ENCODE measurements at regions not wholly inside any gene's neighbourhood (a gene's known extent, or its start where the extent isn't known, plus 50 kb on each side); places are given as distances from the start of the nearest gene placed in this dataset.

DNA sequence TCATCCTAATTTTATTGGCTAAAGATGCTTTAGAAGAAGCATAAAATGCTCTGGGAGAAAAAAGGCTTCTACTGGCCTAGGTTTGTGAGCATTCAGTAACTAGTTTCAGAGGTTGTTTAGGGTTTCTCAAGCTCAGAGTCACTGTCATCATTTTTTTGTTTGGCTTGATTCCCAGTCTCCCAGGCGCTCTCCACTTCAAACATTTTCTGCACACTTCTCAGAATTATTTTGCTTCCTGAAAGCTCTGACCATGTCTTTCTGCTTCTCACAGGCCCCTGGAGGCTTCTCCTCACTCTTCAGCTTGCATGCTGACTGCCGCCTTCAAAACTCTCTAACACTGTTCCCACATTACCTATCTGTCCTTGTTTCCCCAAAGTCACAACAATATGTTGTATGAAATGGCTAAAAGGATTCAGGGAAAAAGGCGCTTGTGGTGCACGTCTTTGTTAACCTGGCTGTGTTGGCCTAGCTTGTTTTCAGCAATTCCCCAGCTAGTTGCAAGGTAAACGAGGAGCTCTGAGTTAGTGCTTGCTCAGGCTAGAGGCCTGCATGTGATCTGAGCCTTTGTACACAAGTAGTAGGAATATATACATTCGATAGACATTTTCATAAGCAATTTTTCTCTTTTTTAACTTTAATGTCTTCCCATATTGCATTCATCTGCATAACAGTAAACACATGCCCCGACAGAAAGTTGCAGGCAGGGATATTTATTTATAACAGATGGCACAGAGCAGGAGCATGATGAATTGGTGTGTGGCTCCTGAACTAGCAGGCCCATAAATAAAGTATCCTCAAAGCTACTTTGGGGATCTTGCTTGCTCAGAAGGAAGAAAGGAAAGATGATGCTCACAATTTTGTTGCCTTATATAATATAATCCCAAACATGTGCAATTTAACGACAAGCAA, 129.2 kb upstream of the DPH6 start:
- H3K4me3 ChIP-seq (ENCODE audit: low read depth, low read length), result no peak overlapping the region
- TF ChIP-seq, protein P1, sequence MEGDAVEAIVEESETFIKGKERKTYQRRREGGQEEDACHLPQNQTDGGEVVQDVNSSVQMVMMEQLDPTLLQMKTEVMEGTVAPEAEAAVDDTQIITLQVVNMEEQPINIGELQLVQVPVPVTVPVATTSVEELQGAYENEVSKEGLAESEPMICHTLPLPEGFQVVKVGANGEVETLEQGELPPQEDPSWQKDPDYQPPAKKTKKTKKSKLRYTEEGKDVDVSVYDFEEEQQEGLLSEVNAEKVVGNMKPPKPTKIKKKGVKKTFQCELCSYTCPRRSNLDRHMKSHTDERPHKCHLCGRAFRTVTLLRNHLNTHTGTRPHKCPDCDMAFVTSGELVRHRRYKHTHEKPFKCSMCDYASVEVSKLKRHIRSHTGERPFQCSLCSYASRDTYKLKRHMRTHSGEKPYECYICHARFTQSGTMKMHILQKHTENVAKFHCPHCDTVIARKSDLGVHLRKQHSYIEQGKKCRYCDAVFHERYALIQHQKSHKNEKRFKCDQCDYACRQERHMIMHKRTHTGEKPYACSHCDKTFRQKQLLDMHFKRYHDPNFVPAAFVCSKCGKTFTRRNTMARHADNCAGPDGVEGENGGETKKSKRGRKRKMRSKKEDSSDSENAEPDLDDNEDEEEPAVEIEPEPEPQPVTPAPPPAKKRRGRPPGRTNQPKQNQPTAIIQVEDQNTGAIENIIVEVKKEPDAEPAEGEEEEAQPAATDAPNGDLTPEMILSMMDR (IDR thresholded peaks at IDR 0.05; ENCODE audit: low read depth, low read length, missing control alignments), result no peak
- in situ Hi-C loops (cut with HindIII; ENCODE audit: low sequenced_read_pairs), result no loop called here
- no peak for DNase-seq (ENCODE audit: low read depth)

DNA sequence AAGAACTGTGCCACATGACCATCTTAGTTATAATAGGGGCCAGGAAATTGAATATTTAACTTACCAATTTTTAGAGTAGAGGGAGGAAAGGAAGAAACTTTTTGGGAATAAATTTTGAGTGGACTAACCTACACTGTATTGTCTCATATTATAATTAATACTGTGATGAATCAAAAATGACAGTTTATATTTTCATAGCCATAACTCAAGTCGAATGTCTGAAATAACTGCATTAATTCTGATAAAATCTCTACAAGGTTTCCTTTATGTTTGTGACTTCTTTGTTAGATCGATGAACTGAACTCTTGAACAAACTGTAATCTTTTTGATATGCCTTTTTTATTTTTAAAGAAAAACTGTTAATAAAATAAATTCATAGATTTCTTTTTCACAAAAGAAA, 132.8 kb upstream of the DPH6 start:
- DNase-seq (ENCODE audit: low read depth), result no peak
- TF ChIP-seq, protein P1 (IDR thresholded peaks at IDR 0.05; ENCODE audit: low read depth, low read length, missing control alignments), result no peak
- H3K4me3 ChIP-seq (ENCODE audit: low read depth, low read length), result no peak overlapping the region
- in situ Hi-C loops (cut with HindIII; ENCODE audit: low sequenced_read_pairs), result no loop called here

DNA sequence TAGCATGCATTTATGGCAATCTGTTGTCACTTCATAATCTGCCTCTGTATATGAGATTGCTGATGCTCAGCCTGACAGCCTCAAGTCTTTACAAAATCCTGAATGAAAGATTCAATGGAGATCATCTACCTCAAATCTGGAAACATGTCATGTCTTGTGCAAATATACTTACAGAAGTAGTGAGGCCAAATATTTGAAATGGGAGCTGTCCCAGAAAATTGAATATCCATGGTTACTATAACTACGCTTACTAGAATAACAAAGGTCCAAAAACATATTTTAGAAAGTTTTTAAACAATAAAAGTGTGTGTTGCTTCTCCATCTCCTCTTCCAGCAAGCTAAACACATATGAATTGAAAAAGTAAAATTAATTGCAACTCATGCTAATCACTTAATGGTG, 133.2 kb upstream of the DPH6 start:
- in situ Hi-C loops (cut with HindIII; ENCODE audit: low sequenced_read_pairs), result no loop called here
- TF ChIP-seq, protein P1 (IDR thresholded peaks at IDR 0.05; ENCODE audit: low read depth, low read length, missing control alignments), result no peak

DNA sequence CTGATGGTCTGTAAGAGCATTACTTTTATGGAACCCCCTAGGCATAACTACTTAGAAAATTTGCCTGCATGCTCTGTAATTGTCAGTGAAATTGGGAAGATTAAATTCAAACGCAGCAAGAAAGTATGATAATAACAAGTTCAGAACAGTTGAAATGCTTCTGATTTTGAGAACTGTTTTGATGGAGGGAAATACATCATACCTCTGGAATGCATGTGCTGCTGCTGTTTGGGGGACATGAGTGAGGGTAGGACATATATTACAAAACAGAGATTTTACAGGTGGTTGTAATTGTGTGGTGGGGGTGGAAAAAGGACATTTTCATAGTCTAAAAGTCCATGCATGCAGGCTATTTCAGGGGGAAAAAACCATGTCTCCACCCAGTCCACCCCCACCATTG, 135.0 kb upstream of the DPH6 start:
- in situ Hi-C loops (cut with HindIII; ENCODE audit: low sequenced_read_pairs), result no loop called here
- no peak for DNase-seq (ENCODE audit: low read depth)
- TF ChIP-seq, protein P1 (IDR thresholded peaks at IDR 0.05; ENCODE audit: low read depth, low read length, missing control alignments), result no peak
- H3K4me3 ChIP-seq (ENCODE audit: low read depth, low read length), result no peak overlapping the region

More for the DNA sequence above, 133.2 kb upstream of the DPH6 start:
- H3K4me3 ChIP-seq (ENCODE audit: low read depth, low read length), result no peak overlapping the region
- no peak for DNase-seq (ENCODE audit: low read depth)

DNA sequence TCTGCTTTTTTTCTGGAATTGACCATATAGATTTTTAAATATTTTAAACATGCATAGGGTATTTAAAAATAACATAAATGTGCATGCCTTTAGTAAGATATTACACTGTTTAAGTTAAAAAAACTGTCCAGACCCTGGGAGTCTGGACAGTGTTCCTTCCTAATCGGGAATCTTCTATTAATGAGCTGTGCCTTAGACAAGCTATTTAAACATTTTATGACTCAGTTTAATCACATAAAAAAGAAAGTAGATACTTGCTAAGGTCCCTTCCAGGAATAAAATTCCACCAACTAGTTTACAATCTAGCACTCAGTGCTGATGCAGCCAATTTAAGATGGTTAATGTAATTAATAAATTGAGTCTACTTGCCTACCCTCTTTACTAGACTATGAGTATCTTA, 140.4 kb upstream of the DPH6 start:
- no peak overlapping the region for H3K4me3 ChIP-seq (ENCODE audit: low read depth, low read length)
- DNase-seq (ENCODE audit: low read depth), result no peak
- TF ChIP-seq, protein P1 (IDR thresholded peaks at IDR 0.05; ENCODE audit: low read depth, low read length, missing control alignments), result no peak
- in situ Hi-C loops (cut with HindIII; ENCODE audit: low sequenced_read_pairs), result no loop called here

DNA sequence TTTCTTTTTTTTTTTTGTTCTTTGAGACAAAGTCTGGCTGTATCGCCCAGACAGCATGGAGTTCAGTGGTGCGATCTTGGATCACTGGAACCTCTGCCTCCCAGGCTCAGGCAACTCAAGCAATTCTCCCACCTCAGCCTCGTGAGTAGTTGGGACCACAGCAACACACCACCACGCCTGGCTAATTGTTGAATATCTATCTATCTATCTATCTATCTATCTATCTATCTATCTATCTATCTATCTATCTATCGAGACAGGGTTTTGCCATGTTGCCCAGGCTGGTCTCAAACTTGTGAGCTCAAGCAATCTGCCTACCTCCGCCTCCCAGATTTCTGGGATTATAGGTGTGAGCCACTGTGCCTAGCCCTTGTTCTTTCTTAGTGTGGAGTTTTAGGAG, 143.3 kb upstream of the DPH6 start:
- no peak overlapping the region for H3K4me3 ChIP-seq (ENCODE audit: low read depth, low read length)
- DNase-seq (ENCODE audit: low read depth), result no peak
- TF ChIP-seq, protein P1 (IDR thresholded peaks at IDR 0.05; ENCODE audit: low read depth, low read length, missing control alignments), result no peak
- in situ Hi-C loops (cut with HindIII; ENCODE audit: low sequenced_read_pairs), result no loop called here
